Smooth muscle cell (in vitro differentiated cells): ENCODE measurements at regions not wholly inside any gene's neighbourhood (a gene's known extent, or its start where the extent isn't known, plus 50 kb on each side); places are given as distances from the start of the nearest gene placed in this dataset.
A peak's percentile ranks its signal among the peaks of the same experiment; 100 is the strongest.

ENCODE experiments used
- DNase-seq: peaks from one replicate; lab custom pipeline; 2025; ENCODE audit not compliant: unreplicated experiment; lab: John Stamatoyannopoulos, UW
- H2AFZ ChIP-seq: fragments of 200-600 bp; sonication (generic); 2 replicates; pipeline ENCODE4 v1.6.0; 2016; ENCODE audit warnings: antibody characterized with exemption, low read depth, mild to moderate bottlenecking
- H3F3A ChIP-seq: fragments of 200-600 bp; sonication (generic); 2 replicates; pipeline ENCODE4 v1.6.0; 2017; ENCODE audit warnings: antibody characterized with exemption, low read depth
- H3K27ac ChIP-seq: fragments of 200-600 bp; sonication (generic); 2 replicates; pipeline ENCODE4 v1.5.1; 2016; ENCODE audit warnings: low read depth, mild to moderate bottlenecking
- H3K27me3 ChIP-seq: fragments of 200-600 bp; sonication (generic); 2 replicates; pipeline ENCODE4 v1.6.1; 2016; ENCODE audit warnings: low read depth, mild to moderate bottlenecking
- H3K36me3 ChIP-seq: fragments of 200-600 bp; sonication (generic); 2 replicates; pipeline ENCODE4 v1.5.1; 2016; ENCODE audit warnings: low read depth
- H3K4me1 ChIP-seq: fragments of 200-600 bp; sonication (generic); 2 replicates; pipeline ENCODE4 v1.5.1; 2016; ENCODE audit warnings: low read depth
- H3K4me2 ChIP-seq: fragments of 200-600 bp; sonication (generic); 2 replicates; pipeline ENCODE4 v1.6.0; 2016; ENCODE audit warnings: mild to moderate bottlenecking
- H3K4me3 ChIP-seq: fragments of 200-600 bp; sonication (generic); 2 replicates; pipeline ENCODE4 v1.5.1; 2016; ENCODE audit warnings: mild to moderate bottlenecking
- H3K79me2 ChIP-seq: fragments of 200-600 bp; sonication (generic); 2 replicates; pipeline ENCODE4 v1.6.0; 2016; ENCODE audit warnings: low read depth, mild to moderate bottlenecking
- H3K9ac ChIP-seq: fragments of 200-600 bp; sonication (generic); 2 replicates; pipeline ENCODE4 v1.6.0; 2016; ENCODE audit warnings: low read depth
- H3K9me3 ChIP-seq: fragments of 200-600 bp; sonication (generic); replicated peaks from 2 replicates; pipeline ENCODE4 v1.5.1; 2016; ENCODE audit warnings: low read depth
- H4K20me1 ChIP-seq: fragments of 200-600 bp; sonication (generic); 2 replicates; pipeline ENCODE4 v1.6.0; 2016; ENCODE audit warnings: low read depth
- CTCF ChIP-seq: fragments of 200-600 bp; sonication (generic); IDR thresholded peaks from 2 replicates; pipeline ENCODE4 v1.5.1; 2017; ENCODE audit warnings: borderline replicate concordance, mild to moderate bottlenecking, antibody characterized with exemption; ENCODE audit not compliant: insufficient read depth, poor library complexity, severe bottlenecking
- WGBS: methylation state at CpG from one replicate; pipeline ENCODE4 v1.1.7; 2016; ENCODE audit warnings: low lambda C conversion rate; 5-methylcytosine and 5-hydroxymethylcytosine counted together

DNA sequence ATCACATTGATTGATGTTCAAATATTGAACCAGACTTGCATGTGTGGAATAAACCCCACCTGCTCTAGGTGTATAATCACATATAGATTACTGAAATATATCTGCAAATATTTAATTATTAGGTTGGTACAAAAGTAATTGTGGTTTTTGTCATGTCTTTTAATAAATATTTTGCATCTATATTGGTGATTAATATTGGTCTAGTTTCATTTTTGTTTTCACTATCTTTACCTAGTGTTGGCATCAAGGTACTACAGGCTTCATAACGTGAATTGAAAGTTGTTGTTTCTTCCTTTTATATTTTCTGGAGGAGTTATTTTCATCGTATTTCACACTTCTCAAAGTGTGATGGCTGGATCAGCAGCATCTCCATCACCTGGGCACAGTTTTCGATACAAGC is 740.0 kb upstream of the TMEM132C start:
- no peak for DNase-seq
- no peaks in the 10 kb centered on the region for H3K79me2 ChIP-seq
- H3K27me3 ChIP-seq, result no peaks in the 10 kb centered on the region
- no peak overlapping the region for H3K9ac ChIP-seq
- 88% methylated on average over 3 of the region's 3 CpGs for WGBS
- peaks cover 4% of the 10 kb centered on the region for H3K4me1 ChIP-seq
- TF ChIP-seq CTCF, result no peak
- no peaks in the 10 kb centered on the region for H4K20me1 ChIP-seq
- no peaks in the 10 kb centered on the region for H3F3A ChIP-seq
- no peak overlapping the region for H3K4me2 ChIP-seq
- H2AFZ ChIP-seq, result no peak overlapping the region
- no peaks in the 10 kb centered on the region for H3K36me3 ChIP-seq
- H3K4me3 ChIP-seq, result no peak overlapping the region
- no peak overlapping the region for H3K27ac ChIP-seq
- no peaks in the 10 kb centered on the region for H3K9me3 ChIP-seq

- Histone ChIP-seq H3K27ac (no peak overlapping the region), H3K79me2 (no peaks in the 10 kb centered on the region), H3K4me1 (peaks cover 4% of the 10 kb centered on the region), H3K9ac (no peak overlapping the region), H4K20me1 (no peaks in the 10 kb centered on the region), H3K27me3 (no peaks in the 10 kb centered on the region), H2AFZ (no peak overlapping the region), H3F3A (no peaks in the 10 kb centered on the region), H3K36me3 (no peaks in the 10 kb centered on the region), H3K9me3 (no peaks in the 10 kb centered on the region), H3K4me3 (no peak overlapping the region), H3K4me2 (no peak overlapping the region)
- TF ChIP-seq CTCF, result no peak
- WGBS, result 74% methylated on average over 8 of the region's 8 CpGs
- no peak for DNase-seq
Observed at GRCh38 chr12:127528551-127528950, 738.4 kb upstream of the TMEM132C start.

DNA sequence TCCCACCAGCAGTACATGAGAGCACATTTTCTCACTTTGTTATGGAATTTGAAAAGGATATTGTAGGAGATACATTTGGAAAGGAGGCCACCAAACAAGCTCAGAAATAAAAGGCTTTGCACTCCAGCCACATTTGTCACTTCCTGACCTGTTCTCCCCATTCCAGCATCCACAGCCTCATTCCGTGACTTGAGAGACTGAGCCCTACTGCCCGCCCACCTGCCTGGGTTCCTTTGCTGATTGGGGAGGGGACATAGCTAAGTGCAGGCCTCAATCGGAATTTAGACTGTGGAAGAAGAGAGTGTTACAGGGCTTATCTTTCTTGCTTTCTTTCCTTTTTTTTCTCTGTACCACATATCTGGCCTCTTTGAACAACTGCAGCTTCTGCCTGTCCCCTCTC is 735.4 kb upstream of the TMEM132C start:
- Histone ChIP-seq H3F3A (no peaks in the 10 kb centered on the region), H3K36me3 (no peaks in the 10 kb centered on the region), H3K4me2 (peak overlapping the region; percentile 26), H2AFZ (peak overlapping the region; percentile 17), H3K9me3 (no peaks in the 10 kb centered on the region), H3K4me3 (no peak overlapping the region), H3K9ac (no peak overlapping the region), H3K27me3 (no peaks in the 10 kb centered on the region), H3K27ac (no peak overlapping the region), H4K20me1 (no peaks in the 10 kb centered on the region), H3K4me1 (peaks cover 4% of the 10 kb centered on the region), H3K79me2 (no peaks in the 10 kb centered on the region)
- TF ChIP-seq CTCF, result no peak
- DNase-seq, result no peak
- WGBS, result 55% methylated on average over 3 of the region's 3 CpGs

DNA sequence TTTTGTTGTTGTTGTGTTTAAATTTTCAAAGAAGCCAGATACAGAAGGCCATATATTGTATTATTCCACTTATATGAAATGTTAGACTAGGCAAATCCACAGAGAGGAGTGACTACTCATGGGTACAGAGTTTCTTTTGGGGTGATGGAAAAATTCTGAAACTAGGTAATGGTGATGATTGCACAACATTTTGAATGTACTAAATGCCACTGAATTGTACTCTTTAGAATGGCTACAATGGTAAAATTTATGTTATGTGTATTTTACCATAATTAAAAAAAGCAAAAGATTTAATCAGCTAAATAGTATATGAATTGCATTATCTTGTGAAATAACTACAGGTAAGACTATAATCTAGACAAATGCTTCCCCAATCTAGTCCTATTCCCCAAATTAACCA is 733.6 kb upstream of the TMEM132C start:
- Histone ChIP-seq H3K36me3 (no peaks in the 10 kb centered on the region), H4K20me1 (no peaks in the 10 kb centered on the region), H3K4me3 (no peak overlapping the region), H3K9me3 (no peaks in the 10 kb centered on the region), H3K4me1 (peaks cover 4% of the 10 kb centered on the region), H3K4me2 (no peak overlapping the region), H3K27ac (no peak overlapping the region), H3K27me3 (no peaks in the 10 kb centered on the region), H3K79me2 (no peaks in the 10 kb centered on the region), H2AFZ (no peak overlapping the region), H3F3A (no peaks in the 10 kb centered on the region), H3K9ac (no peak overlapping the region)
- no peak for TF ChIP-seq CTCF
- DNase-seq, result no peak
